RKO (cell line): ENCODE measurements at regions not wholly inside any gene's neighbourhood (a gene's known extent, or its start where the extent isn't known, plus 50 kb on each side); places are given as distances from the start of the nearest gene placed in this dataset.
A peak's percentile ranks its signal among the peaks of the same experiment; 100 is the strongest.
"Not testable (repeated sequence)": the region's sequence is repeated elsewhere in the genome, so short reads cannot be mapped to it uniquely, and the experiment has no call there.

Source experiments
- DNase-seq: peaks from one replicate; pipeline ENCODE4 v3.0.0-alpha.2; 2016; ENCODE audit warnings: low spot score

DNA sequence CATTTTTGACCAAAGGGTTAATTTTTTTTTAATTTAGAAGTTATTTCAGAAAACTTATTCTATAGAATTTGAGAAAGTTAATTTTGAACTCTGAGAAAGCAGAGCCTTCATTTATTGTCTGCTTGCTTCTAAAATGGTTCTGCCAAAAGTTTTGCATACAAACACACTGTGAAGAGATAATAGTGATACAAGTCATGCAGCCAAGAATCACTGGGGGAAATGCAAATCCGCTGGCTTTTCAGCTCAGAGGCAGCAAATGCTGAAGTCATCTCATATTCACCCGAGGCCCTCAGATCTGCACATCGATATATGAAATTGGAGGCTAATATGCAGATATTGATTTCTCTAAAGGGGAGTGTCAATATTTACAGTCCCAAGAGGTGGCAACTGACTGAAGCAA is 186.2 kb downstream of the KIT start:
- DNase-seq: no peak

DNA sequence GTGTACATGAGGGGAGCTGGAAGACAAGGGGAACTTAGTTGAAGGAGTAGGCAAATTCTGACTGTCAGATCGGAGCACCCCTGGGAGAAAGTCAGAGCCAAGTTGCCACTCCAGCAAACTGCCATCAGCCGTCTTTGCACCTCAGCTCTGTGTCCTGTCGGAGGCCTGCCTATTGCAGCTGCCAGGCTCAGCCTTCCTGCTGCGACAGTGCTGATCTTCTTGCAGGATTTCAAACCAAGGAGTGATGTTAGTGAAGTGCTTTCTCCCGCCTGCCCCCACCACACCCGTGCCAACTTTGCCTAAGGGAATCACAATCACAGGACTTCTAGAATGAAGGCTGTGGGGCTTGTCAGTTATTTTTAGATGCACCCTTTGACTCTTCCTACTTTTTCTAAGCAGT is 185.3 kb downstream of the KIT start:
- DNase-seq: no peak

DNA sequence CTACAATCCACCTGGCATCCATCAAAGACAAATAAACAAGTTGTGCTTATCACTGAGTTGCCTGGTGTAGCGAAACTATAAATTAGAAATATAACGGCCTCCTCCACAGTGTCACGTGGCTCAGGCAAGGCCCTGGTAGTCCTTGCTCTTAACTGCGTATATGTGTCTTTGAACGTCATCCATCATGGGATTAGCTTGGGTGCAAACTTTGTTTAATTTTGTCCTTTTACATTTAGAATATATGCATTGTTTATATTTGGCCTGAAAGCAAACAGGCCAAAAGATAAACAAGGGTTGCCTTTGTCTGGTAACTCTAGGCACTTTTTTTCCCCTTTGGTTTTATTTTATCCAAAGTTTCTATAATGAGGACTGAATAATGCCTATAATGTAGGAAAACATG is 184.9 kb downstream of the KIT start:
- DNase-seq: no peak

DNA sequence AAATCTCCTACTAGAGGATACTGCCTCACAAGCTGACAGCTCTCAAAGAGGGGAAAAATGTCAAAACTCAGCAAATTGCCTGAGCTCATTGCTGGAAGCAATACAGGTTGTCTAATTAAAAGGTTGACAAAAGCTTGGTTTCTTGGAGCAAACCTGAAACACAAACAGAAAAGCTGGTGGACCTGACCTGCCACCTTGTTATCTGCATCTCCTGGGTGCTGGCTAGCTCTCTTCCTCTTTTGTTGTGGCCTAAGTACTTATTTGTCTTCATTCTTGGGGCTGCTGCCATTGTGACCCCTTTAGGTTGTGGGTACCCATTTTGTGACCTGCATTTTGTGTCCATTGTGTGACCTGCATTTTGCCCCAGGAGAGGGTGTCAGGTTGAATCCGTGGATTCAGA is 184.5 kb downstream of the KIT start:
- DNase-seq: no peak

DNA sequence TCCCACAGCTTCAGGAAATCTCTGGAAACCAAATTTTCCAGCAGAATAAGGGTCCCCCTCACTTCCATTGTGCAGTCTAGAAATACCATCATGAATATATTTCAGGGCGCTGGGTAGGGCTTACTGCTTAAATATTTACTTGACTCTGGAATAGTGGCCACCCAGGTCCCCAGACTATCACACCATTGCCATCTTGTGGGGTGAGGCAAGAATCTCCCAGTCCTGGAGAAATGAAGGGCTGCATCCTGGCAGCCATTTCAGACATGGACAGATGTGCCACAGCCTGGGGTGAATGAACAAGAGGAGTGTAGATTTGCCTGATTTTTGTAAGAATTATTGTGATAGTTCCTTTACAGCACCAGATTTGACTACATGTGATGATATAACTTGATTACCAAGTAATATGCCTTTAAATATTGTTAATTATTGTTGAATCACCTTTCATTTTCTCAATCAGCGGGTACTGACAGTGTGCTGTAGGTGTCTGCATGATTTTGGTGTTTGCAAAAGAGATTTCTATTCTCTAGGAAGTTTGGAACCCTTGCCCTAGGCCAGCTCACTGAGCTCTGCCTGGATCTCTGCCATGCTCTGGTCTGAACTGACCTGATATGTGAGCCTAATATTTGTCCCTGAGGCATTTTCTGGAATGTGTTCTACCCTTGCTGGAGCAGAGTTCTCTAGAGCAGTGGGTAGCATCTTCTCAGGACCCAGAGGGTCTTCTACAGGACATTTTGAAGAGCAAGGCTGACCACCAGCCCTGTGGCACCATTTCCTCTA is 183.4 kb downstream of the KIT start:
- DNase-seq: peak; percentile 7

DNA sequence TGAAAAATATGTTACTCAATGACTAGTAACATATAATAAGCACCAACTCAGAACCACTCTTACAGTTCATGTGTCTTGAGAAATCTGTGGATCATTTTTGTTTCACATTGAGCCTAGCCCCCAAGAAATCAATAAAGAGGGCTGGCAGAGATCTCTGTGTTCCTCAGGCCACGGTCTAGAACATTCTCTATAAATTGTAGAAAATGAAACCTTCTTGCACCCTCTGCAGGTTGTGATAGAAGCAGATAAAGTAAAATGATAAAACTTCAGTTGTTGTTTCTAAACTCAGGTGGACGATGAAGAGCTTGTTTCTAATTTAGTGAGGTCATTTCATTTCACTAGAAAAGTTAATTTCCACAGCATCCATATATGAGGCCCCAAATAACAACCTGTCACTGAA is 182.7 kb downstream of the KIT start:
- no peak for DNase-seq

DNA sequence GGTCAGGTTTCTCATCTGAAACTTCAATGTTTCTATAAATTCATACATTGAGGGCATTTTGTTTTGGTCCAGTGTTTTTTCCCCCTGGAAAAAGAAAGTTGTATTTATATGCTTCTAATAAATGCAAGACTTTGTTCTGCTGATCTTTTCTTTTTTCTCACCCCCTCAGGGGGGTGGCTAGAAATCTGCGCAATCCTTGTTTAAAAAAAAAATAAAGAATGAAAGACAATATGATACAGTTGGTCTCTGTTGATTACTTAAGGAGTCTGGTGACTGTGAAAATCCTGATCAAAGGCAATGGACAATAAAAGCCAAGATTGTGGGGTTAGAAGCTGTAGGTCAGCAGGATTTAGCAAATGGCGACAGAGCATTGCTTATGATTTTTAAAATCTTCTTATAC is 180.5 kb downstream of the KIT start:
- no peak for DNase-seq

DNA sequence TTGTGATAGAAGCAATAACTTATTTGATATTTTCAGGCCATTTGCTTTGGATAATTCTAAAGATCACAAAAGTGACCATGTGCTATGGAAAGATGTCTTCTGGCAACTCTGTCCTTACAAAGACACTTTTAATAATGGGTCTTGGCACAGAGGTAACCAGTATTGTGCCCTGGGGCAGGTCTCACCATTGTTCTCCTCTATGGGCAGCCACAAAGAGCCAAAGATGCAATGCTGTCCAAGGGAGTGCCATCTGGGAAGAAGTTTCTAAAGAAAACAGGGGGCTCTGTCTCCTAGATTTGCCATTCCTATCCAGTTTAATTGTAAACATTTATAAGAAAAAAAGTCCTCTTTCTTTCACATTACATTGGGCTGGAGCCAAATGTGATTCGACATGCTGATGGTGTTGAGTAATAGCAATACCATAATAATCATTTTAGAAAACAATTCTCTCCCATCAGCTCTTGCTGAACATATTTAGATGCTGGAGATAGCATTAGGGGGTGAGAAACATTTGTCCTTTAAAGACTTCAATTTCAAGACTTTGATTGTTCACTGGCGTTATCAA is 179.9 kb downstream of the KIT start:
- no peak for DNase-seq

DNA sequence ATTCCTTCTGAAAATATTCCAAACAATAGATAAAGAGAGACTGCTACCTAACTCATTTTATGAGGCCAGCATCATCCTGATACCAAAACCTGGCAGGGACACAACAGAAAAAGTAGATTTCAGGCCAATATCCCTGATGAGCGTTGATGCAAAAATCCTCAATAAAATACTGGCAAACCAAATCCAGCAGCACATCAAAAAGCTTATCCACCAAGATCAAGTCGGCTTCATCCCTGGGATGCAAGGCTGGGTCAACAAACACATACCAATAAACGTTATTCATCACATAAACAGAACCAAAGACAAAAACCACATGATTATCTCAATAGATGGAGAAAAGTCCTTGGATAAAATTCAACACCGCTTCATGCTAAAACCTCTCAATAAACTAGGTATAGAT is 170.6 kb downstream of the KIT start:
- not testable (repeated sequence) for DNase-seq

DNA sequence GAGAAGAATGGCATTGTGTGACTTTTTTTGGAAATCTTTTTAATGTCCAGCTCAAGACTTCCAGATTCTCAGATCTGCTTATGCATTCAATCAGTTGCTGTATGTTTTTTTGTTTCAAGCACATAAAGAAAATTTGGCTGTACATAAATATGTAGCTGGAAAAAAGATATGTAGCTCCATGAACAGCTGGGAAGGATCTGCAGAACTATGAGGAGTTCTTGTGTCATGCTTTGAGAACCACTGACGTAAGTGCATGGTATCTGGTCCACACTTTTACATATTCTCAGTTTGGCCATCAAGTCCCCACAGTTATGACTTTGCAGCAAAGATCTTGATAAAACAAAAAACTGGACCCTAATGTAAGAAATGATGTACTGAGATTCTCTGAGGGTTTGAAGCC is 165.9 kb downstream of the KIT start:
- no peak for DNase-seq

DNA sequence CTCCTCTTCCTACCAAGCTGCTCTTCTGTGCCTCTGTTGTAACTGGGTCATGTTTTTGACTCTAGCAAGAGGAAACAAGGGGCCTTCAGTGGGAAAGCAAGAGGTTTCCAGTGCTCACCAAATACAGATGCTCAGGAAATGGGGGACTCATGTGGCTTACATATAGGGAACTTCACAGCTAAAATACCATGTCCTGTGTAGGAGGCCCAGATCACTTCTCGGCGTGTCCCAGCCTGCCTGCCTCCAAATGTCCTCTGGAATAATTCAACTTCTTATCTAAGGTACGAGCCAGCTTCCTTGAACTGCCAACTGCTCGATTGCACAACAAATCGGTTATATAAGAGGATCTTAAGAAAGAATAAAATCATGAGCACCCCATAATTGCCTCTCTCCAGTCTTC is 161.3 kb downstream of the KIT start:
- no peak for DNase-seq

DNA sequence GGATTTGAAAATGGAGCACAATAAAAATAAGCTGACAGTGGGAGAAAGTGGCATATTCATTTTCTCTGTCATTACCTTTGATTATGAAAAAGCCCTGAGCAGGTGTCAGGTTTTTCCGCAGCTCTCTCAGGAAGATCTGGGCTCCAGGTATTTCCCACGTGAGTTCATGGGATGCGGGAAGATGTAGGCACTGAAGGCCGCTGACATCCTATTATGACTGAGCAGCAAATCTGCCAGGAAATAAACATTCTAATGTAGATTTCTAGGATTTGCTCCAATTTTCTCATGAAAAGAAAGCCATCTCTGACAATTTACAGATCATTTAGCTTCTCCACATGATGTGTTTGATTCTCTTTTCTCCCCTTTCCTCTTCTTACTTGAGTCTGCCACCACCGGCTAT is 160.7 kb downstream of the KIT start:
- DNase-seq: no peak

DNA sequence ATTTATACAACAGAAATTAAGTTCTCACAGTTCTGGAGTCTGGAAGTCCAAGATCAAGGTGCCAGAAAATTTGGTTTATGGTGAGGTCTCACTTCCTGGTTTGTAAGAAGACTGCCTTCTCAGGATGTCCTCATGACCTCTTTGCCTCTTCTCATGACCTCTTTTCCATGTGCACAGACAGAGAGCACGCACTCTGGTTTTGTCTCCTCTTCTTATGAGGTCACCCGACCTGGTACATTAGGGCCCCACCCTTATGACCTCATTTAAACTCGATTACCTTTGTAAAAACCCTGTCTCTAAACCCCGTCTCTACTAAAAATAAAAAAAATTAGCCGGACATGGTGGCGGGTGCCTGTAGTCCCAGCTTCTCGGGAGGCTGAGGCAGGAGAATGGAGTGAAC is 155.9 kb downstream of the KIT start:
- DNase-seq: no peak

DNA sequence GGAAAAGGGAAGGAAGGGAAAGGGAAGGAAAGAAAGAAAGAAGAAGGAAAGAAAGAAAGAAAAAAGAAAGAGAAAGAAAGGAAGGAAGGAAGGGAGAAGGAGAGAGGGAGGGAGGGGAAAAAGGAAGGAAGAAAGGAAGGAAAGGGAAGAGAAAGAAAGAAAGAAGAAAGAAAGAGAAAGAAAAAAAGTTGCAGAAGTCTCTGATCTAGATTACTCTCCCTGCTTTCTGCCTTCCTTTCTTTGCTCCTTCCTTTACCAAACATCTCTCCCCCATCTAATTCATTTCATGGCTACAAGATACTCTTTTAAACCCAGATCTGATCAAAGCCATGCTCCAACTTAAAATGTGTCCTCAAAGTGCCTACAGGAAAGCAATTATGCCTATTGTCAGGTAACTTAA is 148.6 kb downstream of the KIT start:
- DNase-seq: no peak

DNA sequence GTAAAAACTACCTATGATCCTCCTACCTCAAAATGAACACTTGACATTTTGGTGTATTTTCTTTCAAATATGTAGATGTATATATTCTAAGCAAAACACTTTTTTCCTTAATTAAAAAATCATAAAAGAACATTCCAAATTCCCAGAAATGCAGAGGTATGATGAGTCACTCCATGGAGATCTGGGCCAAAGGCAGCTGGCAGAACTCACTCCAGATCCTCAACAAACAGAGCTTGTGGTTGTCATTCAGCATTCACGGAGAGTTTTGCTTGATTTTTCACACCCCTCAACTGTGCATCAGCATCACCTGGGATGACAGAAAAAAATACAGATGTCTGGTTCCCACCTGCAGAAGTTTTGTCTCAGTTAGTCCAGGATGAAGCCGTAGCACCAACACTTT is 144.6 kb downstream of the KIT start:
- no peak for DNase-seq

DNA sequence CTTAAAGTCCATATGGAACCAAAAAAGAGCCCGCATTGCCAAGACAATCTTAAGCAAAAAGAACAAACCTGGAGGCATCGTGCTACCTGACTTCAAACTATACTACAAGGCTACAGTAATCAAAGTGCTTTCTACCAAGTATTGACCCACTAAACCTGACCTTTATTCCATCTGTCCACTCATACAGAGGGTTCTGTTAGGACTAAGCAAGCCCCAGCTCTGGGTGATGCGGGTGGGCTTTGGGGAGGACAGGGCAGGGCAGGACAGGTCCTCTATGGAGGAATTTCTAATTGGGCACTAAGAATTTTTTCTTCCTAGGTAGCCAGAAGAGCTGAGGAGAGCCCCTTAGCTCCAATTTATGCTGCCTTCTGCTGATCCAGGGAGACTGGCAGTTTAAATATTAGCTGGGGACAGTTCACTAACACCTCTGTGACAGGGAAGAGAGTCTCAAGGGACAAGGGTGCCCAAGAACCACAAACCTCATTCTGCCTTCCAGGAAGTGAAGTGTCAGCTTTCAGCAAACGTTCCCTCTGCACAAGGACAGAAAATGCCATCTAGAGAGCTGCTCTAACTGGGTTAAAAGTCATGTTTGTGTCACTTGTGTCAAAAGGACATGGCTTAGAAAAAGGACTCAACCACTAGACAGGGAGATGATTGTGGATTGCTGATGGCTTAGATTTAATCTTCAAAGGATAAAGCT is 143.2 kb downstream of the KIT start:
- no peak for DNase-seq

DNA sequence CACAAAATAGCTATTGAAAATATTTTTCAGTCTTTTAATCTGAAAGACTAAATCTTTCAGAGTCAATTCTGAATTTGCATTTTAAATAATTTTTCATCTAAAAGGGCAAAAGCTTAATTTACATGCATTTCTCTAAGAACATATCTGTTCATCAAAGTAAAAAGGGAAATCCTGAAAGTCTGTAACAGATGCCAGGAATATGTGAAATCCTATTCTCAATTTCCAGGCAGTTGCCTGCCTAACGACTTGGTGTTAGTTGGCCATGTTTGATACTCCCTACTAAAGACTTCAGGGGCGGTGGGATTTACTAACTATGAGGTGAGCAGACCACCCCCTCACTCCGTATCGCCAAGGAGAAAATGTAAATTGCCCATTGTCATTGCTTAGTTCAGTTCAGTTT is 136.8 kb downstream of the KIT start:
- DNase-seq: no peak

DNA sequence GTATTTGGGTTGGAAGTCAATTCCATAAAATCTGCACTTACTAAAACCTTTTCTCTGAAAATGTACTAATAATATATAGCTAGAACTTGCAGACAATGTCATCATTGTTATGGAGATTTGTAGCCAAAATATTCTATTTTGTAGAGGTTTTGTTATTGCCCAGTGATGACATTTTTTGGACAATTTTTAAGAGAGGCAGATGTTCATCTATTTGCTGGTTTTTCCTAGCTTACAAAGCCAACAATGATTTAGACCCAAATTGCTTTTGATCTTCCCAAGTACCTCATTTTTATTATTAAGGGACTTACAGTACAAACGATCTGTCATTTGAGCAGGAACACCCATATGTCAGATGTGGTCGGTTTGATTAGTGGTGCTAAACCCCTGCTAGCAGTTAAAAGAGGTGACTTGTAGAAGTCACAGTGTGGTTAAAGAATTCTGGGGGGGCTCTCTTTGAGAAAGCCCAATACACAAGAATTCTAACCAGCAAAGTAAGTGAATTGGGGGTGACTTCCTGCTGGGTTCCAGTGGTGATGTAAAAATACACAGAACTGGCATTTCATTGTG is 136.2 kb downstream of the KIT start:
- DNase-seq: no peak
